GM21423 (cell line): ENCODE measurements at regions not wholly inside any gene's neighbourhood (a gene's known extent, or its start where the extent isn't known, plus 50 kb on each side); places are given as distances from the start of the nearest gene placed in this dataset.
"Not testable (repeated sequence)": the region's sequence is repeated elsewhere in the genome, so short reads cannot be mapped to it uniquely, and the experiment has no call there.

Experiments used
- ATAC-seq: cut with Tn5 transposase; IDR thresholded peaks from one replicate; pipeline ENCODE4 v1.9.1; 2021; ENCODE audit warnings: mild to moderate bottlenecking, moderate library complexity; ENCODE audit not compliant: unreplicated experiment

DNA sequence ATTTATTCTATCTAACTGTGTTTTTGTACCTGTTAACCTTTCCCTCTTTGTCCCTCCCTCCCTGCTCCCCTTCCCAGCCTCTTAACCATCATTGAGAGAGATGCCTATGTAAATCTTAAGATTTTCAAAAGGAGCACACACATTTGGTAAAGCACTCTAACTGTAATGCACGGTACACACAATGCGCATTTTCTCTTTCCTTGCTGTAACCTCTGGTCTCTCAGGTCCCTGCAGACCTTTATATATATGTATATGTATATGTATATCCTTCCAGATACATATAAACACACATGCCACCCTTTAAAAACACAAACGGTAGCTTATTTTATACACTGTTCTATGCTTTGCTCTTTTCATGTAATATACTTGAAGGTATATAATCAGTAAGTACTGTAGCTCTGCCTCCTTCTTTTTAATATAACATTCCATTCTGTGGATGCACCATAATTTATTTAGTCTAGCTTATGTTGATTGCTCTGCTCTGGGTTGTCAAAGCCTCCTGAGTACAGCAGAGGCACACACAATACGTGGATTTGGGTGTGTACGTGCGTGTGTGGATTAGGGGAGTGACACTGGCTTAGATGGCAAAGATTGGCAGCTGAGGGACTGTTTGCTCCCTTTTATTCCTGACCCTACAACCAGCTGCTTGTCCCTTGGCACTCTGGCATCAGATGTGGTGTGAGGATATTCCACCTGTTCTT lies 118.4 kb upstream of the PTPN20 start:
- not testable (repeated sequence) for ATAC-seq

DNA sequence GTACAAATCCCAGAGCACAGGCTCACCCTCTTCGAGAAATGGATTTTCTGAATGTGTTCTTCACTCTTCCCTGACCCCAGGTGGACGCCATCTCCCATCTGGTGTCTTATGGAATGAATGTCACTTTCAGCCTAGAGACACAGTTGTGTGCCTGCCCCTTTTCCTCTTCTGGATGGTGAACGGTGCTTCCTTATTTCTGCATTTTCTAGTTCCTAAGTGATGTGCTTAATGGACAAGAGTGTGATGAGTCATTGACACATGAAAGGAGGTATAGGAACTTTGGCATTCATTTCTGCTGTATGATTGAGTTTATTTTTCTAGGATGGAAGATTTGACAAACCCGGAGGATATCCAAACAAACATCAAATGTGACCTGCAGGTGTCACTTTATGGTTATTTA lies 114.9 kb upstream of the PTPN20 start:
- ATAC-seq, result not testable (repeated sequence)

GRCh38 chr10:46802010-46802409 lies 109.2 kb upstream of the PTPN20 start:
- ATAC-seq, result not testable (repeated sequence)

- not testable (repeated sequence) for ATAC-seq
Measured at GRCh38 chr10:46803082-46803481, 108.1 kb upstream of the PTPN20 start.

DNA sequence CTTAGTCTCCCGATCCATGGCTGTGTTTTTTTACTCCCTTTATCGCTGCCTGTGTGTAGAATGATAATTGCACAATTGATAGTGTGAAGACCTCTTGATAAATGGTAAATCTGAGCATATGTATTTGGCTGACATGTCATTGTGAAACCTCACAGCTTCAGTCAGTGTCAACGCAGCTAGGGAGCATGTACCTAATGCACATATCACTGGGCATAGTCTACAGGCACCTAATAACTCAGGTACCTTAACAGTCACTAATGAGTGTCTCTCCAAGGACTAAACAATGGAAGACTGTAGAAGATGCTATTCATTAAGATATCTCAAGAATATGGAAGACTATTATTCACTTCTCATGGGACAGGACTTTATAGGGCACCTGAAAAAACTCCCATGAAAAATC lies 101.0 kb upstream of the PTPN20 start:
- ATAC-seq, result not testable (repeated sequence)

GRCh38 chr10:46816126-46816525 lies 95.1 kb upstream of the PTPN20 start:
- not testable (repeated sequence) for ATAC-seq

DNA sequence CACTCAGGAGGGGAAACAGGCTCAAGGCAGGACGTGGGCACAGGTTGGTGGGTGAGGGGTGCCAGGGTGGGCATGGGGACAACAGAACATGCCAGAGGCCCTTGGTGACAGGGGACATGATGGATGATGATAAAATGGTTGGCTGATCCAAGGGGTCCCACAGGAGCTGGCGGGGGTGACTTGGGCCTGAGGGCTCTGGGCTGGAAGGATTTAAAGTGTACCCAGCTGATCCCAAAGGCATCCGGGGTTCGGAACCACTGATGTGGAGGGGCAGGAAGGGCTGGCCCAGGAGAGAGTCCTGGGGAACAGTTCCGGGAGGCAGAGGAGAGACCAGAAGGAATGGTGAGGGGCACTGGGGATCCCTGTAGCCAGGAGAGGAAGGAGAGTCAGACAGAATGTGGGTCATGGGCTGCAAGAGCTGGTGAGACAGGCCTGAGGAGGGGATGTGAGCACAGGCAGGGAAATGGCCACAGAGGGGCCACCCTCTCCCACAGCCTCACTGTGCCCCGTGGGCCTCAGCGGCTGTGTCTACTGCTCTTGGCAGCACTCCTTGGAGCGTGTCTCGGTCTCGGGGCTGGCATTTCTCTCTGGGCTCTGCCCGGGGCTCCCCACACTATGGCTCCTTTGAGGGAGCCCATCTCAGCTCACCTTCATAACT lies 70.7 kb upstream of the PTPN20 start:
- ATAC-seq, result not testable (repeated sequence)

DNA sequence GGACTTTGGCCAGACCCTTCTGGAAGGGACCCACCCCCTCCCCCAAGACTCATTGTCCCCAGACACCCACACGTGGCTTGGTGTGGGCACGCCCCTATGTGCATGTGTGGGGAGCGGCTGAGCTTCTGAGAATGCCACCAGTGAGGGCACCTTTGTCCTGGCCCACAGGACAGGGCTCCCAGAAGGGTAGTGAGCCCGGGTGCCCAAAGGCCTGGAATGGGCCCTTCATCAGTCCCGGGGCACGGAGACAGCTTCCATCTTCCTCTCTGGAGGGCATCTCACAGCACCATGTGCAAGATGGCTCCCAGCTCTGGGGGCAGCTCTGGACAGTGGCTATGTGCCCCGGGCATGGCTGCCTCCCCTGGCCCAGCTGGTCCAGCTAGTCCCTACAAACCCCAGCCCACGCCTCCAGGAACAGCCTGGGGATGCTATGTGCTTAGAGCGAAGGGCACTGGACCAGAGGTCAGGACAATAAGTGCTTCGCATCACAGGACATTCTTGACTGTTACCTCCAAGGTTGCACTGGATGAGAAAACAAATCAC lies 70.1 kb upstream of the PTPN20 start:
- ATAC-seq, result not testable (repeated sequence)

GRCh38 chr10:46845194-46845593 lies 66.0 kb upstream of the PTPN20 start:
- not testable (repeated sequence) for ATAC-seq

GRCh38 chr10:46845640-46846039 lies 65.6 kb upstream of the PTPN20 start:
- ATAC-seq, result not testable (repeated sequence)

DNA sequence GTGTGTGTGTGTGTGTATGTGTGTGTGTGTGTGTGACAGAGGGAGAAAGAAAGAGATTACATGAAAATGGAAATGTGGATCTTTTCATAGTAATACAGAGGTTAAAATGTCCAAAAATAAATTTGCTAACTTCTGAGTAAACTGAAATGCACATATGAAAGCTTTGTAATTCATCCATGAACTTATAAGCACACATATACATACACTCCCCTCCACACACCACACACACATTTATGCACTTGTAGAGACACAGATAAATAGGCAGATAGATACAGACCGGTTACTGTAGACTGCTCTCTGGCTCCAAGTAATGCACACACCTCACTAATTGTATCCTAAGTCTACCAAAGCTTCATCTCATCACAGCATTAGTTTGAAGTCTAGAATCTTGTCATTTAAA lies 50.5 kb upstream of the PTPN20 start:
- not testable (repeated sequence) for ATAC-seq
